HUES64 (cell line): ENCODE measurements at regions not wholly inside any gene's neighbourhood (a gene's known extent, or its start where the extent isn't known, plus 50 kb on each side); places are given as distances from the start of the nearest gene placed in this dataset.

Experiments
- H3K27ac ChIP-seq: 2 replicates; pipeline ENCODE4 v1.7.0; 2013; ENCODE audit warnings: low read depth, low read length, inconsistent platforms
- H3K27me3 ChIP-seq: 2 replicates; pipeline ENCODE4 v1.6.1; 2013; ENCODE audit warnings: mild to moderate bottlenecking, low read length; ENCODE audit not compliant: insufficient read depth
- H3K36me3 ChIP-seq: 2 replicates; pipeline ENCODE4 v1.6.1; 2013; ENCODE audit warnings: mild to moderate bottlenecking, low read length; ENCODE audit not compliant: insufficient read depth
- H3K4me1 ChIP-seq: 2 replicates; pipeline ENCODE4 v1.6.1; 2013; ENCODE audit warnings: mild to moderate bottlenecking, low read length, moderate library complexity; ENCODE audit not compliant: insufficient read depth
- H3K4me3 ChIP-seq: 2 replicates; pipeline ENCODE4 v1.5.1; 2013; ENCODE audit warnings: mild to moderate bottlenecking, low read length, moderate library complexity
- H3K9ac ChIP-seq: 2 replicates; pipeline ENCODE4 v1.6.1; 2013; ENCODE audit warnings: mild to moderate bottlenecking, low read depth, low read length
- H3K9me3 ChIP-seq: 2 replicates; pipeline ENCODE4 v1.6.1; 2013; ENCODE audit warnings: low read depth, low read length; ENCODE audit not compliant: insufficient read depth
- WGBS: fragments of 150-250, 120-280 bp; methylation state at CpG from one replicate; pipeline ENCODE4 v1.1.7; 2013; ENCODE audit warnings: missing lambda C conversion rate; 5-methylcytosine and 5-hydroxymethylcytosine counted together

GRCh38 chr11:19344661-19345518, 104.1 kb upstream of the E2F8 start:
- 13% methylated on average over 44 of the region's 44 CpGs for WGBS
- H3K27me3 ChIP-seq, result peaks cover 95% of the 10 kb centered on the region
- H3K4me1 ChIP-seq, result peaks cover 12% of the 10 kb centered on the region; the same call in 1 of the 2 replicates
- H3K4me3 ChIP-seq, result peak overlapping the region; percentile 50
- no peak overlapping the region for H3K27ac ChIP-seq
- no peaks in the 10 kb centered on the region for H3K36me3 ChIP-seq
- no peak overlapping the region for H3K9ac ChIP-seq
- no peaks in the 10 kb centered on the region for H3K9me3 ChIP-seq

- no peak overlapping the region for H3K27ac ChIP-seq
- H3K9ac ChIP-seq, result no peak overlapping the region
- H3K27me3 ChIP-seq, result peaks cover 84% of the 10 kb centered on the region
- no peaks in the 10 kb centered on the region for H3K36me3 ChIP-seq
- whole genome bisulfite sequencing, result 85% methylated on average over 1 of the region's 1 CpG
- H3K4me1 ChIP-seq, result peaks cover 11% of the 10 kb centered on the region; the same call in 1 of the 2 replicates
- no peaks in the 10 kb centered on the region for H3K9me3 ChIP-seq
- no peak overlapping the region for H3K4me3 ChIP-seq
Measured at GRCh38 chr11:19342036-19342435, 101.3 kb upstream of the E2F8 start.

GRCh38 chr11:19338375-19338774, 97.6 kb upstream of the E2F8 start:
- no peaks in the 10 kb centered on the region for H3K9me3 ChIP-seq
- peaks cover 48% of the 10 kb centered on the region for H3K27me3 ChIP-seq
- WGBS, result 86% methylated on average over 2 of the region's 3 CpGs
- H3K36me3 ChIP-seq, result no peaks in the 10 kb centered on the region
- H3K9ac ChIP-seq, result no peak overlapping the region
- no peak overlapping the region for H3K27ac ChIP-seq
- H3K4me1 ChIP-seq, result no peaks in the 10 kb centered on the region
- H3K4me3 ChIP-seq, result no peak overlapping the region

GRCh38 chr11:19337779-19338178, 97.0 kb upstream of the E2F8 start:
- 89% methylated on average over 3 of the region's 3 CpGs for WGBS
- H3K36me3 ChIP-seq, result no peaks in the 10 kb centered on the region
- H3K27ac ChIP-seq, result no peak overlapping the region
- H3K9ac ChIP-seq, result no peak overlapping the region
- no peaks in the 10 kb centered on the region for H3K9me3 ChIP-seq
- no peak overlapping the region for H3K4me3 ChIP-seq
- H3K27me3 ChIP-seq, result peaks cover 42% of the 10 kb centered on the region
- H3K4me1 ChIP-seq, result no peaks in the 10 kb centered on the region

GRCh38 chr11:19336331-19336730, 95.6 kb upstream of the E2F8 start:
- WGBS, result 66% methylated on average over 3 of the region's 3 CpGs
- H3K27me3 ChIP-seq, result peaks cover 29% of the 10 kb centered on the region
- H3K9me3 ChIP-seq, result no peaks in the 10 kb centered on the region
- H3K4me1 ChIP-seq, result no peaks in the 10 kb centered on the region
- H3K4me3 ChIP-seq, result no peak overlapping the region
- no peak overlapping the region for H3K9ac ChIP-seq
- no peaks in the 10 kb centered on the region for H3K36me3 ChIP-seq
- no peak overlapping the region for H3K27ac ChIP-seq

GRCh38 chr11:19332476-19332875, 91.7 kb upstream of the E2F8 start:
- Histone ChIP-seq H3K9ac (no peak overlapping the region), H3K4me1 (no peaks in the 10 kb centered on the region), H3K36me3 (no peaks in the 10 kb centered on the region), H3K27me3 (no peaks in the 10 kb centered on the region), H3K4me3 (no peak overlapping the region), H3K27ac (no peak overlapping the region), H3K9me3 (no peaks in the 10 kb centered on the region)
- WGBS, result 98% methylated on average over 2 of the region's 2 CpGs

GRCh38 chr11:19330416-19330815, 89.7 kb upstream of the E2F8 start:
- H3K4me1 ChIP-seq, result no peaks in the 10 kb centered on the region
- no peak overlapping the region for H3K9ac ChIP-seq
- no peak overlapping the region for H3K27ac ChIP-seq
- no peaks in the 10 kb centered on the region for H3K36me3 ChIP-seq
- H3K27me3 ChIP-seq, result no peaks in the 10 kb centered on the region
- H3K4me3 ChIP-seq, result no peak overlapping the region
- H3K9me3 ChIP-seq, result no peaks in the 10 kb centered on the region
- WGBS, result 66% methylated on average over 2 of the region's 2 CpGs

GRCh38 chr11:19329970-19330369, 89.2 kb upstream of the E2F8 start:
- Histone ChIP-seq H3K9me3 (no peaks in the 10 kb centered on the region), H3K9ac (no peak overlapping the region), H3K27me3 (no peaks in the 10 kb centered on the region), H3K27ac (no peak overlapping the region), H3K4me3 (no peak overlapping the region), H3K4me1 (no peaks in the 10 kb centered on the region), H3K36me3 (no peaks in the 10 kb centered on the region)
- 96% methylated on average over 1 of the region's 1 CpG for WGBS

GRCh38 chr11:19328586-19329311, 88.0 kb upstream of the E2F8 start:
- no peak overlapping the region for H3K9ac ChIP-seq
- H3K36me3 ChIP-seq, result no peaks in the 10 kb centered on the region
- 87% methylated on average over 8 of the region's 8 CpGs for WGBS
- H3K27me3 ChIP-seq, result no peaks in the 10 kb centered on the region
- no peaks in the 10 kb centered on the region for H3K4me1 ChIP-seq
- H3K9me3 ChIP-seq, result no peaks in the 10 kb centered on the region
- no peak overlapping the region for H3K27ac ChIP-seq
- no peak overlapping the region for H3K4me3 ChIP-seq

GRCh38 chr11:19327280-19327679, 86.5 kb upstream of the E2F8 start:
- 90% methylated on average over 2 of the region's 3 CpGs for WGBS
- Histone ChIP-seq H3K4me1 (no peaks in the 10 kb centered on the region), H3K27ac (no peak overlapping the region), H3K36me3 (no peaks in the 10 kb centered on the region), H3K9me3 (no peaks in the 10 kb centered on the region), H3K4me3 (no peak overlapping the region), H3K9ac (no peak overlapping the region), H3K27me3 (no peaks in the 10 kb centered on the region)

GRCh38 chr11:19326499-19326898, 85.8 kb upstream of the E2F8 start:
- WGBS, result 88% methylated on average over 1 of the region's 1 CpG
- no peak overlapping the region for H3K9ac ChIP-seq
- no peak overlapping the region for H3K4me3 ChIP-seq
- no peak overlapping the region for H3K27ac ChIP-seq
- H3K9me3 ChIP-seq, result no peaks in the 10 kb centered on the region
- no peaks in the 10 kb centered on the region for H3K4me1 ChIP-seq
- H3K36me3 ChIP-seq, result no peaks in the 10 kb centered on the region
- no peaks in the 10 kb centered on the region for H3K27me3 ChIP-seq
